ENCODE measurements at regions not wholly inside any gene's neighbourhood (a gene's known extent, or its start where the extent isn't known, plus 50 kb on each side); places are given as distances from the start of the nearest gene placed in this dataset.
"Not testable (repeated sequence)": the region's sequence is repeated elsewhere in the genome, so short reads cannot be mapped to it uniquely, and the experiment has no call there.

DNA sequence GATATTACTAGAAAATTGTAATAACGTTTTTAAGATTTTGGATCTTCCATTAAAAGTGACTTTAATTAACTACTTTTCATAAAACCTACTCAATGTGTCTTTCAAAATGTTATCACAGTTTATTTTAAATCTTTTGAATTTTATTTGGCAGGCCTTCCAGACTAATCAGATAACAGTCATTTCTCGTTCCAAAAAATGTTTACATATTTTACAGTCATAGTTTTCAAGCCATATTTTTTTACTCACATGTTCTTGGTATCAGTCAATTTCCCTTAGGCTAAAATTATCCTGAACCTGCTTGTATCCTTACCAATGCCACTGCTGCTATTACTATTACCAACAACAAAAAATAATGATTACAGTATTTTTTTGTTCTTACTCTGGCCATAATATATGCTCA lies 1783.5 kb downstream of the SLITRK5 start:
- no peak for DNase-seq (ENCODE audit: low read depth in 4 of 4, low spot score in 1 of 4)

DNA sequence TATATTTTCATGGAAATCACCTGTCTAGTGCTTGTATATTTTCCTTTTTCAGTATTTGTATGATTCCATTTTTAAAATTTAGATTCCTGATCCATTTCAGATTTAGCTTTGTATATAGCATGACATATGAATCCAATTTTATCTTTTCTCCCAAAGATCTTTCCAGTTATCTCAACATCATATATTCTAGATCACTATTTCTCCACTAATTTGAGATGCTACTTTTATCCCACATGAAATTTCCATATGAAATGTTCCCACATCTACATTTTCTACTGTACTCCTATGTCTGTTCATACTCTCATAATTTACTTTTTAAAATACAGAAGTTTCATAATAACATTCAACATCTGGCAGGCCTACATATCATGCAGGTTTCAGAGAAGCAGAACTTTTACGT lies 1784.1 kb downstream of the SLITRK5 start:
- no peak for DNase-seq (ENCODE audit: low read depth in 4 of 4, low spot score in 1 of 4)

DNA sequence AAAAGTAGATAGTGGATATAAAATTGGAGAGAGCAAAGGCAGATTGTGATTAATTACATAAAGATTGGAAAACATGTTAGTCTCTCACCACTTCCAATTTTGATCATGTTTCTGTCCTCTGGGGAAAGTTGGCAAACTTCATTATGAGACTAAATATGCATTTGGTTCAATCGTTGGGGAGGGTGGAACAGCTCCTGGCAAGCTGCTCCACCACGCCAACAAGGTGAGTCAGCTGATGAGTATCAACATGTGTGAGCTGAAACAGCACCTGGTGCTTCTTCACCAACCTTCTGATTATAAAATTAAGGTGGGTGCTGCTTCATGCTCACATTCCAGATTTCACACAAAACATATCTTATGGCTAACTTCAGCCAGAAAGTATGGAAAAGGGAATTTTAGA lies 1784.6 kb downstream of the SLITRK5 start:
- DNase-seq (ENCODE audit: low read depth in 4 of 4, low spot score in 1 of 4), result no peak

DNA sequence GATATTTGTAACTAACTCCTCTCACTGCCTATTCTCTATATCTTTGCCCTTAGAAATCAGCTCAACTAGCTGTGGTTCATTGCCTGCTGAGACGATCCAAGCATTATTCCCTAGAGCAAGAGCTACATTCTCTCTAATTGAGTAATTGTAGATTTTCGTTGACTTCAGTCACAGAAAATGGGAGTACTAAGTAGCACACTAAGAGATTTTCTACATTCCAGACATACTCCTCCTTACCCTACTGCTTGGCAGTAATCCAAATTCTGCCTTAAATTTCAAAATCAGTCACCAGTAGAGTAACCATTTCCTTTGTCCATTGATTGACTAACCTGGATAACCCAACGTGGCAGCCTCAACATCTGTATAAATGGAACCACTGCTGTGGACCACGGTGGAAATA lies 1786.8 kb downstream of the SLITRK5 start:
- DNase-seq (ENCODE audit: low read depth in 4 of 4, low spot score in 1 of 4), result no peak

DNA sequence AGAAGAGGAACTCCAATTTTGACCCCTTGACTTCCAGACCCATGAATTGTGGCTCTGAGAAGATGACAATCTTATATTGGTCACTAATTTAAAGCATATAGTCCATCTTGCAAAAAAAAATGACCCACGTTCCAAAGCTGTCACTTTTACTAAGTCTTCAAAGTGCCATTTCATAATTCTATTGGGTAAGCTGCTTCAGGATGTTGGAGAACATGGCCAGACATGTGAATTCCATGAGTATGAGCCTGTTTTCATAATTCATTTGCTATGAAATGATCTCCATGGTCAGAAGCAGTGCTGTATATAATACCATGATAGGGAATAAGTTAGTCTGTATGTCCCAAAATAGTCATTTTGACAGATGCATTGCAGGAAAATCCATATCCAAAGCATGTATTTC lies 1787.3 kb downstream of the SLITRK5 start:
- DNase-seq (ENCODE audit: low read depth in 4 of 4, low spot score in 1 of 4), result no peak

DNA sequence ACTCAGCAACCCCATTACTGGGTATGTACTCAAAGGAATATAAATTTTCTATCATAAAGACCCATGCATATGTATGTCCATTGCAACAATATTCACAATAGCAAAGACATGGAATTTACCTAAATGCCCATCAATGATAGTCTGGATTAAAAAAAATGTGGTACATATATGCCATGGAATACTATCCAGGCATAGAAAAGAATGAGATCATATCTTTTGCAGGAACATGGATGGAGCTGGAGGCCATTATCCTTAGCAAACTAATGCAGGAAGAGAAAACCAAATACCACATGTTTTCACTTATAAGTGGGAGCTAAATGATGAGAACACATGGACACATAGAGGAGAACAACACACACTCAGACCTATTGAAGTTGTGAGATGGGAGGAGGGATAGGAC lies 1789.7 kb downstream of the SLITRK5 start:
- DNase-seq (ENCODE audit: low read depth in 4 of 4, low spot score in 1 of 4), result not testable (repeated sequence)

DNA sequence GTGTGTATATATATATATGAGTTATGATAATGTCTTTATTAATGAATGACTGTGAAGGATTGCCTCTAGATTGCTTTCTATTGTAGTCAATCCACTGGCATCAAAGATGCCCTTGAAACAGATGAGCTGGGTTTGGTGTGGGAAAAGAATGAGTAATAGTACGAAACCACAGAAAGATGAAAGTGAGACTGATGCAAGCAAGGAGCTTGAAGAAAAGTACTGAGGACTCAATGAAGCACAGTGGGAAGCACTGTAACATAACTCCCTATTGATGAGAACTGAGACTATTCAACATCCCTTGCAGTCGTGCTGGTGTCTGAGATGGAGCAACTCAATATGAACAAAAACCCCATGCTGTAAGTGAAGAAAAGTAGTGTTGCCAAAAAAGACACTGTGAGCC lies 1794.2 kb downstream of the SLITRK5 start:
- DNase-seq (ENCODE audit: low read depth in 4 of 4, low spot score in 1 of 4), result no peak

DNA sequence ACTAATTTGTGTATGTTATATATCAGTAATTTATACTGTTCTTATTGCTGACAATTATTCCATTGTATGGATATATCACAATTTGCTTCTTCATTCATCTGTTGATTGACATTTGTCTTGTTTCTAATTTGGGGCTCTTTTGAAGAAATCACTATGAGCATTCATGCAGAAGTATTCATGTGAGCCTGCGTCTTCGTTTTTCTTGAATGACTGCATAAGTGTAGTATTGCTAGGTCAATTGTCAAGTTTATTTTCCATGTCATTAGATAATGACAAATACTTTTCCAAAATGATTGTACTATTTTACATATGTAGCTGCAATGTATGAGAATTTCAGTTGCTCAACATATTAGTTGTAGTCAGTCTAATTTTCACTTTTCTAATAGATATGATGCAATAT lies 1796.9 kb downstream of the SLITRK5 start:
- no peak for DNase-seq (ENCODE audit: low read depth in 4 of 4, low spot score in 1 of 4)

DNA sequence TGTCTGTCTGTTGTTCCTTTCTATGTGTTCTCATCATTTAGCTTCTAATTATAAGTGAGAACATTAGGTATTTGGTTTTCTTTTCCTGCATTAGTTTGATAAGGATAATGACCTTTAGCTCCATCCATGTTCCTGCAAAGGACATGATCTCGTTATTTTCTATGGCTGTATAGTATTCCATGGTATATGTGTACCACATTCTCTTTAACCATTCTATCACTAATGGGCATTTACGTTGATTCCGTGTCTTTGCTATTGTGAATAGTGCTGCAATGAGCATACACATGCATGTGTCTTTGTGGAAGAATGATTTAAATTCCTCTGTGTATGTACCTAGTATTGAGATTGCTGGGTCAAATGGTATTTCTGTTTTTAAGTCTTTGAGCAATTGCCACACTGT lies 1799.7 kb downstream of the SLITRK5 start:
- no peak for DNase-seq (ENCODE audit: low read depth in 4 of 4, low spot score in 1 of 4)

DNA sequence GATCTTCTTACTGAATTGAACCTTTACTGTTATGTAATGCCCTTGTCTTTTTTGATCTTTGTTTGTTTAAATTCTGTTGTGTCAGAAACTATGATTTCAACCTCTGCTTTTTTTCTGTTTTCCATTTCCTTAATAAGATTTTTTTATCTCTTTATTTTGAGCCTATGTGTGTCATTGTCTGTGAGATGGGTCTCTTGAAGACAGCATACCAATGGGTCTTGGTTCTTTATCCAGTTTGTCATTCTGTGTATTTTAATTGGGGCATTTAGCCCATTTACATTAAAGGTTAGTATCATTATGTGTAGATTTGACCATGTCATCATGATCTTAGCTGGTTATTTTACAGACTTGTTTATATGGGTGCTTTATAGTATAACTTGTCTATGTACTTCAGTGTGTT lies 1803.3 kb downstream of the SLITRK5 start:
- DNase-seq (ENCODE audit: low read depth in 4 of 4, low spot score in 1 of 4), result no peak

DNA sequence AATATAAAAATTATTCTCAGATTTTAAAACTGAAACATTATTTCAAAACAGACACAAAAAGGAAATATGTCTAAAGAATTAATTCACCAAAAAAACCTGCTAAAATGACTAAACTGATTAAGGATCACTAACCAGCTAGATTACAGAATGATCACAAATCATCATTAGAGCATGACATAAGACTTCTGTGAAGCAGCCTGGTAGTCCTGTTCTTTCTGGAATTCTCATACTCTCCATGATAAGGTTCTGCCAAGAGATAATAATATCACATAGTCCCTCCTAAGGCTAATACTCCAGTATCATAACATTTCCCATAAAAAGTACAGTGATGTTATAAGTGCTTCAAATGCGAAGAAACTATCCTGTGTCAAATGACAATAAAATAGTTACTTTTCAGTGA lies 1814.9 kb downstream of the SLITRK5 start:
- no peak for DNase-seq (ENCODE audit: low read depth in 4 of 4, low spot score in 1 of 4)

DNA sequence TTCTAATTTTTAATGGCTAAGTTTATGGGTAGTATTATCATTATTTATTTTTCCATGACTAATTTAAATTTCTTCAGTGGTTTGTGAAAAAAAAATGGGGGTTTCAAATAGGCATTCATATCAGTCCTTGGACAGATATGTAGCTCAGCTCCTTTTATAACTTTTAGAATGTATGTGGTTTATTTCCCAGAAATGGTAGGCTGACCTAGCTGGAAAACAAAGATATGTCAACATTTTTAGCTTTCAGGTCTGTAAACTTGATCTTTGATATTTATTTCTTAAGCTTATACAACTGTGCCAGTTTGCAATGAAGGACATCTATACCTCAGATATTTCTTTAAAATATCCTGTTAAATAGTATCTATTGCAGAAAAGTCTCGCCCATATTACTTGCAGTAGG lies 1815.5 kb downstream of the SLITRK5 start:
- no peak for DNase-seq (ENCODE audit: low read depth in 4 of 4, low spot score in 1 of 4)

DNA sequence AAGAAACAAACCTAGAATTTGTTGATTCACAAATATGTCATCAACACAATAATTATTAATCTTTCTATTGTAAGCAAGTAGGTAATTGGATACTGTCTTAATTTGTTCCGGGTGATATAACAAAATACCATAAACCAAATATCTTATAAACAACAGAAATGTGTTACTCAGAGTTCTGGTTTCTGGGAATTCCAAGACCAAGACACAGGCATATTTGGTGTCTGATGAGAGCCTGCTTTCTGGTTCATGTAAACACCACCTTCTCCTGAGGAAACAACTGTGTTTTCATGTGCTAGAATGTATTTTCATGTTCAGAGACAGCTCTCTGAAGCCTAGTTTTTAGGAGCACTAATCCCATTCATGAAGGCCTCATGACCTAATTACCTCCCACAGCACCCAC lies 1819.5 kb downstream of the SLITRK5 start:
- DNase-seq (ENCODE audit: low read depth in 4 of 4, low spot score in 1 of 4), result no peak

DNA sequence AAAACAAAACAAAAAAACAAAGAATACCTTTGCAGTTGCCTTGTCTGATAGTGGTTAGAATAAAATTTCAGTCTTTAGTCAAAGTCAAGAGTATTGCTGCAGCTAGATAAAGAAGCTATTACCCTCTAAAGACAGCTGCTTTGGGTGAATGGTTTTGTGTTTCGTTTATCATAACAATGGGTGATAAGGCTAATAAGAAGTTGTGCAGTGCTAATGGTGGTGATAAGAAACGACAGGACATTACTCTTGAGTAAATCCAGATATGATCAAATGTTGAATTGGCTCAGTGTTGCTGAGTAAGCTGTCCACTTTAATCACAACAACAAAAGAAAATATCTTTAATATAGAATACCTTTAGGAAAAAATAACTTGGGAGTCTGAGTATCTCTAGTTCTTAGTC lies 1825.3 kb downstream of the SLITRK5 start:
- no peak for DNase-seq (ENCODE audit: low read depth in 4 of 4, low spot score in 1 of 4)

DNA sequence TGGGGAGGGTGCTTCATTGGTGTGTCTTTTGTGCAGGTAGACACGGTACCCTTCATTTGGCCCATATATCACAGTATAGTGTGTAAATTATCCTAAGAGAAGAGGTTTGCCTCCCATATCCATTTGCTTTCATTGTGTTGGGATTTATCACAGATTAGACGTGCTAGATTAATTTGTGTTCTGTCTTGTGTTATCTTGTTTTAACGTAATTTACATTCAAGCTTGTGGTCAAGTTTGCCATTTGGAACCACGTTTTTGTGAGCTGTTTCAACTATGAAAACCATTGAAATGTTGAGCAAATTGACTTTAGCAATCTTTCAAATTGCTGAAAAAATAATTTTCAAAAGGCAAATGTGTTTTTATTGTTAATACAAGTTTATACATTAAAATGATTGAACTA lies 1826.5 kb downstream of the SLITRK5 start:
- DNase-seq (ENCODE audit: low read depth in 4 of 4, low spot score in 1 of 4), result no peak

DNA sequence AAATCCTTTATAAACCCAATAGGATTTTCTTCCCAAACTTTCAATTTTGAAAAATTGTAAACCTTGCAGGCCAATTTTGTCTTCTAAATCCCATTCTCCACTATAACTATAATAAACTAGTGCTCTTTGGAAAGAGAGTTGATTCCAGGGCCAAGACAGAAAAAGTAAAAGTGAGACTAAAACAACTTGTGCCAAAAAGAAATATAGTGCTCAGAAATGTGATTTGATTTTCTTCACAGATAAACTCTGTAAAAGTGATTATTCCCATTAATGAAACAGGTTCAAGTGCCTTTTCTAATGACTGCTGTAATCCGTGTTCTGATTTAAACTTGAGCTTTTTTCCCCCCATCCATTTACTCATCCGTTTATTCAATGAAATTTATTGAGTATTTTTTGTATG lies 1831.1 kb downstream of the SLITRK5 start:
- DNase-seq (ENCODE audit: low read depth in 4 of 4, low spot score in 1 of 4), result no peak

DNA sequence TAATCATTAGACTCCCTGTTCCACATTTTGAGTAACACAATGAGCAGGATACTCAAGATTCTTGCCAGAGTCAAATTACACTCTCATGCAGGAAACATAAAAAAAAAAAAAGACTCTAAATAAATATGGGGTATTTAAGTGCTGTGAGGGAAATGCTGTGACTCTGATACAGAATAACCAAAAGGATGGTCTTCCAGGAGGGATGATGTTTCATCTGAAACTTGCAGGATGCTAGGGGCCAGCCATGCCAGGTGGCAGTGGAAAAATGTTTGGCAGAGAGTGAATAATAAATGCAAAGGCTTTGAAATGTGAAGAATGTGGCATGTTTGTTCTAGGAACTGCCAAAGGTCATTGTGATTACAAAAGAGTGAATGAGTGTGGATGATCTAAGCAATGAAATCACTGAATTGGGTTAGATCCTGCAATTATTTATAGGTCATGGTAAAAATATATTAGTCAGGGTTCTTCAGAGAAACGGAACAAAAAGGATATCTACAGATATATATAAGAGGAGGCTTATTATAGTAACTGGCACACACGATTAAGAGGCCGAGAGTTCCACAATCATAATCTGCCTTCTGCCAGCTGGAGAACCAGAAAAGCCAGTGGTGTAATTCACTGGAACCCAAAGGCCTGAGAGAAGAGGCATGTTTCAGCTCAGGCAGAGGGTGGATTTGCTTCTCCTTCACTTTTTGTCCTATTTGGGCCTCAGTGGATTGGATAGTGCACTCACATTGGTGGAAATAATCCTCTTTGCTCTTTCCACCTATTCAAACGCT lies 1832.8 kb upstream of the MIR17HG start:
- no peak for DNase-seq (ENCODE audit: low read depth in 4 of 4, low spot score in 1 of 4)

DNA sequence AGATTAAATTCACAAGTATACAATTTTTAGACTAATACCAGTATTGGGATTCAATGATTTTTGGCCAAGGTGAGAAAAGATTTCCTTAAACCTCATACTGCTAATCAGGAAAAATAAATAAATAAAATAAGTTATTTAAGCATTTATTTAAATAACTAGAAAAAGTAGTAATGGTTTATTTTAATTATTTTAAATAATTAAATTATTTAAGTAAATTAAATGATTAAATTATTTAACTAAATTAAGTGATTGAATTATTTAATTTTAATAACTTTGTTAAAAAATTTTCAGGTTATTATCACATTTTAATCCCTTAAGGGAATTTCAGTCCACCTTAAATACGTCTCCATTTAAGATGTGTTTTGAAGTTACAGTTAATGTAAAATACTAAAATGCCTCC lies 1831.5 kb upstream of the MIR17HG start:
- DNase-seq (ENCODE audit: low read depth in 4 of 4, low spot score in 1 of 4), result no peak

DNA sequence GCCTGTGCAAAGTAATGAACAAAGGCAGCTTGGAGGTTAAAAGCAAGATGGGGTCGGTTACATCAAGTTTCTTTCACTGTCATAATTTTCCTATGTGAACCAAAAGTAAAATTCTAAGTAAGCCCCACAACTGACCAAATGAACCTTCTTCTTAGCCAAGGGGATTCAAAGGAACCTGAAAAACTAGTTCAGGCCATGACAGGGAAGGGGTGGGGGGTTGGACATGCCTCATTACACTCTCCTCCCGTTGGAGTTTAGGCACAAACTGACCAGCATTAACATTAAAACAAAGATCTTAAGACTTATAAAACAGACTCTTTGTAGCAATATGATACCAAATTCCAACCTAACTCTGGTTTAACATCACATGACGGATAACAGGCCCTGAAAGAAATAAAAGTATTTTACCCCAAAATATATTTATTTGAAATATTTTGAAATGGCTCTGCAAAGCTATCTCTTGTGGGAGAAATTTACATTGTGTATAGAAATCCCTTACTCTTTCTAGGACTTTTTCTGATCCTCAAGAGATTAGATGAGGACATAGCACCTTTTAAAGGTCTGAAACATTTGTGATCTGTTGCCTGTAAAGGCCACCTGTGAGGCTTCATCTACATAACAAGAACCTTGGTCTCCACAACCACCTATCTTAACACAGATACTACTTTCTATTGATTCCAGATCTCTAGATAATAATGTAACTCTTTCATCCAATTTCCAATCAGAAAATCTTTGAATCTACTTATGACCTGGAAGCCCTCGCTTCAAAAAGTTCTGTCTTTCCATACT lies 1829.0 kb upstream of the MIR17HG start:
- no peak for DNase-seq (ENCODE audit: low read depth in 4 of 4, low spot score in 1 of 4)

DNA sequence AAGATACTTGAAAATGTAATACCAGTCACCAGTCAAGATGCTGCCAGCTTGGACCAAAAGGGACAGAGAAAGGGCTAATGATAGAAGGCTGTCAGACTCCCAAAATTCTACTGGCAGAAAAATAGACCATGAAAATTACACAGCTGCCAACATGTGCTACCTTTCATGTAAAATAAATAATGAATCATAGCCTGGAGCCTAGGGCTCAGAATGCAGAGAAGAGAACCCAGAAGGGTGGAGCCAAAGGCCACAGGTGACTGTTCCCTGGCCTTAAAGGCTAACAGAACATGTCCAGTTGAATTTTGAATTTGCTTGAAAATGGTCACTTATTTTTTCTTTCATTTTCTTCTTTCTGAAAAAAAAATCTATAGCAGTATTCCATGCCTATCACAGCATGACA lies 1827.0 kb upstream of the MIR17HG start:
- DNase-seq (ENCODE audit: low read depth in 4 of 4, low spot score in 1 of 4), result no peak

DNA sequence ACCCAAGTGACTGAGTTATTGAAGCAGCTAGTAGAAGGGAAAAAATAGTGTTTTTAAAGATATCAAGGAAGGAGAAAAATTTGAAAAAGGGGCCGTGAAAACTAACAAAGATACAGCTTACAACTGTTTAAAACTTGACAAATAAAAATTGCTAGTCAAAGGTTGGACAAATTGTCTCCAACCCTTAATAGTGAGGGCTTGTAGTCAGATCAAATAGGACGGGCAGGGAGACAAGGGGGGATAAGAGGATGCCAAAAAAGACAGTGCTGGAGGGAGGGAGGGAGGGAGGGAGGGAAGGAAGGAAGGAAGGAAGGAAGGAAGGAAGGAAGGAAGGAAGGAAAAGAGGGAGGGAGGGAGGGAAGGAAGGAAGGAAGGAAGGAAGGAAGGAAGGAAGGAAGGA lies 1825.8 kb upstream of the MIR17HG start:
- DNase-seq (ENCODE audit: low read depth in 4 of 4, low spot score in 1 of 4), result not testable (repeated sequence)

DNA sequence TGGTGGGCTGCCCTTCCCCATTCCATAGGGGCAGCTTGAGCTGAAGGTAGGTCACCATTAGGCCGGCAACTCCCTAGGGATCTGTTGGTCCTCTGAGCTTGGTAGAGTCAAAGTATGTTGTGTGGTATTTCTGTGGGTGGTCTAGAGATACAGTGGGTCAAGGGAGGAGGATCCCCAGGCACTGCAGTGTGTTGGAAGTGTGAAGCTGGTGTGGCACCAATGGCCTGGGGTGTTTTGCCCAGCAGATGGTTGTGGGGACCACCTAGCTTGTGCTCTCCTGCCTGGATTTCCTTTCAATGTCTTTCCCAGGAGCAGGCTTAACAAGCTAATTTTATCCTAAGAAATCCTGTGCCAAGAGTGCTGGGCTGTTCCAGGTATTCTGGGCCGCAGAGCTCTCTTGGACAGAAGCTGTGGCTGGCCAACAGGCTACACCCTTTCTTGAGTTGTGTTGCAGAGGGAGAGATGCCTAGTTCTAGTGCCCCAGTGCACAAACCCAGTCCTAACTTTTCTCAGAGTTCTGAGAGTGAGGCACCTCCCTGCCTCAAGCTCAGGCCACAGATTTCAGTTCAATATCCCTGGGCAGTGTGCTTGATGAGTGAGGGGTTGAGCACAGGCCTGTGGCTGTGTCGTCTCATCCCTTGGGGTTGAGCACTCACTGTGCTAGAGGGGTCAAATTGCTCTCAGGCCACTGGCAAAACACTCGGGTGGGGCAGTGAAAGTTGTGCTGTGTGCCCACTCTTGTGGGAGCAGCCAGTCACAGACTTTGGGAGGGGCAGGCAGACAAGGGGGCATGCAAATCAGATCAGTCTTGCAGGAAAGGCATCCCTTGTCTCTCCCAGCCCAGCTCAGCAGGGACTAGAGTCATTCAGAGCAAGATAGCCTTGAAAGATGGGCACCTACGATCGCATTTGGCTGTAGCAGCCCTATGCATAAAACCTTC lies 1806.1 kb upstream of the MIR17HG start:
- DNase-seq (ENCODE audit: low read depth in 4 of 4, low spot score in 1 of 4), result no peak
